Activated B cell treated with CpG ODN at 0.5 μM for 24 hours (primary cell): ENCODE measurements at regions not wholly inside any gene's neighbourhood (a gene's known extent, or its start where the extent isn't known, plus 50 kb on each side); places are given as distances from the start of the nearest gene placed in this dataset.

Source experiments
- ATAC-seq: fragments of 200-7000 bp; cut with Tn5 transposase; one replicate; pipeline ENCODE4 v1.10.0; 2021; ENCODE audit warnings: low read depth, mild to moderate bottlenecking, moderate library complexity
- CTCF ChIA-PET: fragments of 350-600 bp; sonication (Branson Sonifier 250); formaldehyde crosslinking; loops from one replicate; lab custom pipeline; 2021; ENCODE audit warnings: antibody characterized with exemption; lab: Charles Lee
- POLR2A ChIA-PET: fragments of 350-600 bp; sonication (Branson Sonifier 250); formaldehyde crosslinking; loops from one replicate; lab custom pipeline; 2021; ENCODE audit warnings: antibody characterized with exemption; lab: Charles Lee
- DNase-seq: peaks from one replicate; pipeline ENCODE4 v3.0.0; 2022
- H3K27ac Mint-ChIP-seq: one replicate; pipeline ENCODE4 v1.8.0; 2020; ENCODE audit warnings: mixed read lengths
- H3K27me3 Mint-ChIP-seq: one replicate; pipeline ENCODE4 v1.8.0; 2021; ENCODE audit warnings: mixed read lengths
- H3K36me3 Mint-ChIP-seq: one replicate; pipeline ENCODE4 v1.8.0; 2021; ENCODE audit warnings: low read depth, mixed read lengths
- H3K4me1 Mint-ChIP-seq: one replicate; pipeline ENCODE4 v1.8.0; 2021; ENCODE audit warnings: mixed read lengths
- H3K4me3 Mint-ChIP-seq: one replicate; pipeline ENCODE4 v1.8.0; 2020; ENCODE audit warnings: mild to moderate bottlenecking, mixed read lengths
- H3K9me3 Mint-ChIP-seq: one replicate; pipeline ENCODE4 v1.8.0; 2020; ENCODE audit warnings: mixed read lengths
- CTCF ChIP-seq: fragments of 200-600 bp; IDR thresholded peaks from one replicate; pipeline ENCODE4 v1.8.0; 2022; ENCODE audit warnings: antibody characterized with exemption, mild to moderate bottlenecking
- intact Hi-C: fragments of 100-400 bp; cut with micrococcal nuclease; formaldehyde crosslinking; loops from one replicate; pipeline ENCODE4 v1.15.1; 2024

DNA sequence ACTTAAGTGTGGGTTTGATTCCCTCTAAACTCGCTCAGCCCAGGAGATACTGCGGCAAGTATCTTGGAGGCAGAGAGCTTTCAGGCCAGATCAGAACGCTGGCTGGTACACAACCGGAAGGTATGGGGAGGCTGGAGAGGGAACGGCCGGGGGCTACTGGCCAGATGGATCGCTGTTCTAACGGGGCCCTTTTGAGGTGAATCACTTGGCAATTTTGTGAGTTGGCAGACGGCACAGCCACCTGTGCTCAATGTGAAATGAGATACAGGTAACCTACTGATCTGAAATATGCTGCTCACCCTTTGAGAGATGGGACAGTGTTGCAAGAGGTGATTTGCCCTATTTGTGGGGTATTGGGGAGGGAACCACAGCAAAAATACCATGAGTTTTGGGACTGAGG, 622.9 kb upstream of the RBFOX1 start:
- H3K4me3 Mint-ChIP-seq, result no peak overlapping the region
- no peak for DNase-seq
- no peak for TF ChIP-seq CTCF
- intact Hi-C loops, result no loop called here
- H3K9me3 Mint-ChIP-seq, result peaks cover 13% of the 10 kb centered on the region
- POLR2A ChIA-PET, result no interaction called here
- ATAC-seq, result no peak
- H3K4me1 Mint-ChIP-seq, result no peaks in the 10 kb centered on the region
- no peaks in the 10 kb centered on the region for H3K36me3 Mint-ChIP-seq
- no peak overlapping the region for H3K27ac Mint-ChIP-seq
- H3K27me3 Mint-ChIP-seq, result no peaks in the 10 kb centered on the region
- CTCF ChIA-PET, result no interaction called here

GRCh38 chr16:6708576-6709215, 623.9 kb upstream of the RBFOX1 start:
- no peak overlapping the region for H3K4me3 Mint-ChIP-seq
- DNase-seq (no peak), ATAC-seq (no peak)
- POLR2A ChIA-PET, result no interaction called here
- no peak overlapping the region for H3K27ac Mint-ChIP-seq
- no peaks in the 10 kb centered on the region for H3K4me1 Mint-ChIP-seq
- no peaks in the 10 kb centered on the region for H3K36me3 Mint-ChIP-seq
- H3K27me3 Mint-ChIP-seq, result no peaks in the 10 kb centered on the region
- CTCF ChIA-PET, result no interaction called here
- peaks cover 11% of the 10 kb centered on the region for H3K9me3 Mint-ChIP-seq
- TF ChIP-seq CTCF, result no peak
- intact Hi-C loops, result no loop called here

- intact Hi-C loops, result no loop called here
- ChIA-PET POLR2A (no interaction called here), CTCF (no interaction called here)
- peaks cover 6% of the 10 kb centered on the region for H3K9me3 Mint-ChIP-seq
- H3K27ac Mint-ChIP-seq, result no peak overlapping the region
- H3K36me3 Mint-ChIP-seq, result no peaks in the 10 kb centered on the region
- no peaks in the 10 kb centered on the region for H3K27me3 Mint-ChIP-seq
- TF ChIP-seq CTCF, result no peak
- DNase-seq, result no peak
- ATAC-seq, result no peak
- H3K4me3 Mint-ChIP-seq, result no peak overlapping the region
- H3K4me1 Mint-ChIP-seq, result no peaks in the 10 kb centered on the region
Observed at GRCh38 chr16:6704306-6704930, 628.2 kb upstream of the RBFOX1 start.

DNA sequence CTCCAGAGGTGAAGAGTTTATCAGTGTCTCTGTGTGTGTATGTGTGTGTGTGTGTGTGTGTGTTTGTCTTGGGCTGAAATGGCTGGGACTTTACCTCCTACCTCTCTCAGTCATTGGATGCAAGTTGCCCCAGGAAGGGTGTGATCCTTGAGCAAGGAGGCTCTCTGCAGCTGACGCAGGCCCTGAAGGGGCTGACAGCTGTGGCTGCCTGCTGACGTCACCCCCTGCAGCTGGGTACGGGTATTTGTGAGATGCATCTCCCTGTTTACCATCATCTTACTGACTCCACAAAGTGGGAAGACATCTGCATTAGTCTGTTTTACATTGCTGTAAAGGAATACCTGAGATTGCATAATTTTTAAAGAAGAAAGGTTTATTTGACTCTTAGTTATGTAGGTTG, 631.5 kb upstream of the RBFOX1 start:
- H3K27ac Mint-ChIP-seq, result no peak overlapping the region
- H3K4me3 Mint-ChIP-seq, result no peak overlapping the region
- H3K27me3 Mint-ChIP-seq, result no peaks in the 10 kb centered on the region
- ChIA-PET POLR2A (no interaction called here), CTCF (no interaction called here)
- intact Hi-C loops, result no loop called here
- H3K4me1 Mint-ChIP-seq, result no peaks in the 10 kb centered on the region
- peaks cover 8% of the 10 kb centered on the region for H3K9me3 Mint-ChIP-seq
- no peak for ATAC-seq
- no peak for DNase-seq
- H3K36me3 Mint-ChIP-seq, result no peaks in the 10 kb centered on the region
- TF ChIP-seq CTCF, result no peak

DNA sequence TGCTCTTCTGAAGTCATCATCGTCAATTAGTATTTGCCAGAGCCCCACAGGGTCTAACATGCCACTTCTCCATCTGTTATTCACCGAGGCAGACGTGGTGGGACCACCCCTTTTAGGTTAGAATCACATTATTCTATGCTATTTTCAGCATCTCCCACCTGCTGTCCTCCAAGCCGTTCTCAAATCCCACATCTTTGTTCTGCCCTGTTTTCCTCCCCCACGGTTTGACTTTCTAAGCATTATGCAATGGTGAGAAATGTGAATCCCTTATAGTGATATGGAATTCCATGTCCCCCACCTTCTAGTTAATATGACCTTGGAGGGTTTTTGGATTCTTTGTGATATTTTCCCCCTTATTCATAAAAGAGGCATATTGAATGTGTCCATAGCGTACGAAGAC, 634.1 kb upstream of the RBFOX1 start:
- Mint-ChIP-seq H3K9me3 (peaks cover 8% of the 10 kb centered on the region), H3K27me3 (no peaks in the 10 kb centered on the region), H3K4me3 (no peak overlapping the region), H3K27ac (no peak overlapping the region), H3K4me1 (no peaks in the 10 kb centered on the region), H3K36me3 (no peaks in the 10 kb centered on the region)
- ATAC-seq (no peak), DNase-seq (no peak)
- intact Hi-C loops, result no loop called here
- TF ChIP-seq CTCF, result no peak
- POLR2A ChIA-PET, result no interaction called here
- CTCF ChIA-PET, result no interaction called here
